Ishikawa (cell line): ENCODE measurements at regions not wholly inside any gene's neighbourhood (a gene's known extent, or its start where the extent isn't known, plus 50 kb on each side); places are given as distances from the start of the nearest gene placed in this dataset.

Experiments
- CEBPB ChIP-seq: IDR thresholded peaks from 2 replicates; pipeline ENCODE4 v1.6.1; 2012
- CREB1 ChIP-seq: IDR thresholded peaks from 2 replicates; pipeline ENCODE4 v1.6.1; 2012; ENCODE audit warnings: low read depth
- EGR1 ChIP-seq: IDR thresholded peaks from 2 replicates; pipeline ENCODE4 v1.6.1; 2012
- EP300 ChIP-seq: IDR thresholded peaks from 2 replicates; pipeline ENCODE4 v1.6.1; 2012; ENCODE audit warnings: borderline replicate concordance
- FOXM1 ChIP-seq: IDR thresholded peaks from 2 replicates; pipeline ENCODE4 v1.6.1; 2012; ENCODE audit warnings: low read depth, borderline replicate concordance
- MAX ChIP-seq: IDR thresholded peaks from 2 replicates; pipeline ENCODE4 v1.6.1; 2012
- NFIC ChIP-seq: IDR thresholded peaks from 2 replicates; pipeline ENCODE4 v1.6.1; 2012
- RAD21 ChIP-seq: IDR thresholded peaks from 2 replicates; pipeline ENCODE4 v1.6.1; 2012; ENCODE audit warnings: low read depth
- REST ChIP-seq: IDR thresholded peaks from 2 replicates; pipeline ENCODE4 v1.6.1; 2012; ENCODE audit warnings: low read depth, mild to moderate bottlenecking
- TAF1 ChIP-seq: IDR thresholded peaks from 2 replicates; pipeline ENCODE4 v1.6.1; 2012; ENCODE audit warnings: low read depth, mild to moderate bottlenecking
- TCF12 ChIP-seq: IDR thresholded peaks from 2 replicates; pipeline ENCODE4 v1.6.1; 2012; ENCODE audit warnings: low read depth
- TEAD4 ChIP-seq: IDR thresholded peaks from 2 replicates; pipeline ENCODE4 v1.6.1; 2012
- USF1 ChIP-seq: IDR thresholded peaks from 2 replicates; pipeline ENCODE4 v1.6.1; 2012
- YY1 ChIP-seq: IDR thresholded peaks from 2 replicates; pipeline ENCODE4 v1.6.1; 2012; ENCODE audit warnings: low read depth
- ZBTB7A ChIP-seq: IDR thresholded peaks from 2 replicates; pipeline ENCODE4 v1.6.1; 2012; ENCODE audit warnings: low read depth

GRCh38 chr7:136523571-136523970 is 344.9 kb upstream of the CHRM2 start:
- TF ChIP-seq EGR1 = no peak
- no peak for TF ChIP-seq RAD21
- TF ChIP-seq TCF12 = no peak
- TF ChIP-seq REST = no peak
- TF ChIP-seq YY1 = no peak

- no peak for TF ChIP-seq TEAD4
- TF ChIP-seq EP300 = no peak
- TF ChIP-seq CREB1 = no peak
- TF ChIP-seq TAF1 = no peak
- TF ChIP-seq EGR1 = no peak
- no peak for TF ChIP-seq MAX
- TF ChIP-seq YY1 = no peak
- TF ChIP-seq RAD21 = no peak
- no peak for TF ChIP-seq USF1
- TF ChIP-seq FOXM1 = no peak
- no peak for TF ChIP-seq TCF12
- TF ChIP-seq CEBPB = no peak
- TF ChIP-seq NFIC = no peak
Measured at GRCh38 chr7:136517971-136518370, 350.5 kb upstream of the CHRM2 start.

- no peak for TF ChIP-seq MAX
- TF ChIP-seq TEAD4 = no peak
- TF ChIP-seq ZBTB7A = no peak
- no peak for TF ChIP-seq RAD21
- no peak for TF ChIP-seq REST
- no peak for TF ChIP-seq EP300
- TF ChIP-seq CEBPB = no peak
- TF ChIP-seq TCF12 = no peak
- TF ChIP-seq CREB1 = no peak
- no peak for TF ChIP-seq NFIC
- TF ChIP-seq USF1 = no peak
- no peak for TF ChIP-seq FOXM1
Measured at GRCh38 chr7:136514776-136515175, 353.7 kb upstream of the CHRM2 start.

GRCh38 chr7:136513744-136514143 is 354.7 kb upstream of the CHRM2 start:
- TF ChIP-seq RAD21 (no peak), FOXM1 (no peak), CEBPB (no peak), EGR1 (no peak), TEAD4 (no peak)

GRCh38 chr7:136509466-136509865 is 359.0 kb upstream of the CHRM2 start:
- TF ChIP-seq USF1 = no peak
- no peak for TF ChIP-seq MAX
- TF ChIP-seq NFIC = no peak
- no peak for TF ChIP-seq RAD21

GRCh38 chr7:136502162-136502561 is 366.3 kb upstream of the CHRM2 start:
- TF ChIP-seq FOXM1 (no peak), TEAD4 (no peak), YY1 (no peak), ZBTB7A (no peak), EGR1 (no peak), REST (no peak), USF1 (no peak), CEBPB (no peak), NFIC (no peak), RAD21 (no peak), TAF1 (no peak)
